ENCODE measurements at regions not wholly inside any gene's neighbourhood (a gene's known extent, or its start where the extent isn't known, plus 50 kb on each side); places are given as distances from the start of the nearest gene placed in this dataset.

DNA sequence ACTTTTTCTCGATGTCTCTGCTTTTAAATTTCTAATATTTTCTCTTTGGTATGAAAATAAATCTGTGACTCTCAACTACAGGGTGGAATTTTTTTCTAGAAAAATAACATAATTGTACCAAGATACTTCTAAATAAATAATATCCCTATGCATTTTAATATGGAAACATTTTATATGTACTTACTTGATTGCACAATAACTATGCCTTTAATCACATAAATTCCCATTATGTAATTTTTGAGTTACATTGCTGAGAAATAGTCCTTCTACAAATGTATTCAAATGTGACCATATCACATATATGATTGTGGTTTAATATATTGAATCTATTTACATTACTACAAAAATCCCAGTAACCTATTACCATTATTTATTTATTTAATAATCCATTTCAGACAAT is 1543.3 kb upstream of the PABPC4L start:
- TF ChIP-seq POLR2AphosphoS5 (IDR thresholded peaks at IDR 0.05; ENCODE audit: low read depth, low read length): no peak
- TF ChIP-seq TAF1 (IDR thresholded peaks at IDR 0.05; ENCODE audit: low read depth, low read length): no peak
- TF ChIP-seq POLR2A (IDR thresholded peaks at IDR 0.05; ENCODE audit: low read depth, low read length): no peak
- TF ChIP-seq SPI1 (IDR thresholded peaks at IDR 0.05; ENCODE audit: low read depth, low read length): no peak
- TF ChIP-seq POU2F2 (IDR thresholded peaks at IDR 0.05; ENCODE audit: low read depth, low read length): no peak
- TF ChIP-seq PAX5 (IDR thresholded peaks at IDR 0.05; ENCODE audit: insufficient read depth, low read length, severe bottlenecking): no peak
